ENCODE measurements at regions not wholly inside any gene's neighbourhood (a gene's known extent, or its start where the extent isn't known, plus 50 kb on each side); places are given as distances from the start of the nearest gene placed in this dataset.

DNA sequence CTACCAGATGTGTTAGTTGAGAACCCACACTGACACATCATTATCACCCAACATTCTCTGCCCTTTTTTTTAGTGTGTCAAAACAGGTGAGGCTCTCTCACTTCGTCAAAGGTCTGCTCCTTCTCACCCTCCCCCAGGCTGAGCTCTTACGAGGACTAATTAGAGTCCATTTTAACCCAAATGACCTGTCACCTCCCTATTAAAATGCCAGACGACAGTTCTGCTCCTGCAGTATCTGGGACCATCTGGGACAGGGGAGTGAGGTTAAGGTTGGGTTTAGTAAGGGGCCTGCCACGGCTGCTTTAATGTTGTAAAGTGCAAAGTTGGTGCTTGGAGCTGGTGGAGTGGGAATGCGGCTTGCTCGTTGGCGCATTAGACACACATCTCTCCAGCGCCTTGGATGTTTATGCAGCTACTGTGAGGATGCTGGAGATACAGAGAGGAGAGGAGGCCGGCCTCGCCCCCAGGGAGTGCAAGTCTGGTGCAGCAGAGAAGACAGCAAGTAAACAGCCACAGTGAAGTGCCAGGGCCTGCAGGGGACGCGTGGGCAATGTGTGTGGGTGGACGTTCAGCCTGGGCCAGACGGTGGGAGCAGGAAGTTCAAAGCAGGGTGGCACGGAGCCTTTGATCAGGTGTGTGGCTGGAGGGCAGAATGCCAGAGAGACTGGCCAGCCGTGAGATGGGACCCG, 96.2 kb downstream of the C9orf50 start:
- Histone ChIP-seq H3K4me3 (ENCODE audit: insufficient read depth in 1 of 2, low read depth in 1 of 2, low read length in 2 of 2) (no peak overlapping the region), H3K27me3 (ENCODE audit: control insufficient read depth in 1 of 2, insufficient read depth in 1 of 2, low read length in 2 of 2) (peaks cover 0 to 7% of the 10 kb centered on the region in 2 experiments), H4K8ac (ENCODE audit: low read length) (no peak overlapping the region), H3K9me3 (ENCODE audit: control insufficient read depth, low read length) (peaks cover 14% of the 10 kb centered on the region), H3K23ac (ENCODE audit: low read length in 2 of 2) (no peak overlapping the region), H3K9ac (ENCODE audit: low read length) (no peak overlapping the region), H3K27ac (ENCODE audit: low read length, poor library complexity, severe bottlenecking) (no peak overlapping the region), H2BK12ac (ENCODE audit: low read length in 2 of 2) (peak overlapping the region in 1 of 2 experiments; percentile 21), H2BK15ac (ENCODE audit: low read depth, poor library complexity, severe bottlenecking) (no peak overlapping the region), H3K4me2 (ENCODE audit: low read length, poor library complexity, severe bottlenecking) (no peak overlapping the region), H3K4me1 (ENCODE audit: control insufficient read depth, insufficient read depth, low read depth, low read length) (peaks cover 4% of the 10 kb centered on the region), H4K91ac (ENCODE audit: low read length) (no peak overlapping the region), H2AK5ac (ENCODE audit: low read length, severe bottlenecking) (no peak overlapping the region), H2BK5ac (ENCODE audit: low read depth, low read length, poor library complexity, severe bottlenecking) (no peak overlapping the region), H3K36me3 (ENCODE audit: control insufficient read depth in 1 of 2, insufficient read depth in 2 of 2, low read depth in 1 of 2, low read length in 2 of 2) (no peaks in the 10 kb centered on the region), H2AFZ (ENCODE audit: low read depth, low read length) (no peak overlapping the region), H3K18ac (ENCODE audit: low read depth in 1 of 2, low read length in 2 of 2) (no peak overlapping the region), H2BK120ac (ENCODE audit: low read depth, low read length) (no peak overlapping the region), H3K79me1 (replicated peaks; ENCODE audit: low read length, poor library complexity, severe bottlenecking) (no peaks in the 10 kb centered on the region), H3K4ac (ENCODE audit: low read depth in 1 of 2, low read length in 2 of 2) (no peak overlapping the region), H3K14ac (ENCODE audit: low read length in 2 of 2) (no peak overlapping the region)
- WGBS: 78% methylated on average over 16 of the region's 17 CpGs
- DNase-seq: no peak

DNA sequence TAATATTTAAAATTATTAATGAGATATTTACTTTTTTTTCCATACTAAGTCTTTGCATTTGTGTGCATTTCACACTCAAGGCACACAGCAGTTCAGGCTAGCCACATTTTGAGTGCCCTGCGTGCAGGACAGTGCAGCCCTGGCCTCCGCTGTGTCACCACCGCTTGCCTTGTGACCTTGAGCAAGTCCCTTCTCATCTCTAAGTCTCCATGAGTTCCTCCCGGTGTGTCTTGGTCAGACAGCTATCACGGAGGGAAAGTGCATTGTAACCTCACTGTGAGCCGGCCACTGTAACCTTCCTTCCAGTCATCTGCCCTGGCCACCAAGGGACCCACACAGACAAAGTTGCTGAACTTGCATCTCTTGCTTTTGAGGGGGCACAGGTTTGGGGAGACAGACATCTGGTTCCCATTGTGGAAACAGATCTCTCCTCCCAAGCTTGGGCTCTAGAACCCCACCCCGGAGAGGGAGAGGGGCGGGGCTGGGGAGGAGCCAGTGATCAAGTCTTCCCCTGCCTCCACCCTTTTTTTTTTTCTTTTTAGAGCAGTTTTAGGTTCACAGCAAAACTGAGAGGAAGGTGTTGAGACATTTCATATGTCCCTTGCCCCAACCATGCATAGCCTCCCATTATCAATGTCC, 96.8 kb downstream of the C9orf50 start:
- Histone ChIP-seq H3K9me3 (ENCODE audit: control insufficient read depth, low read length) (peaks cover 14% of the 10 kb centered on the region), H2BK5ac (ENCODE audit: low read depth, low read length, poor library complexity, severe bottlenecking) (no peak overlapping the region), H2AFZ (ENCODE audit: low read depth, low read length) (no peak overlapping the region), H2BK120ac (ENCODE audit: low read depth, low read length) (no peak overlapping the region), H3K27me3 (ENCODE audit: control insufficient read depth in 1 of 2, insufficient read depth in 1 of 2, low read length in 2 of 2) (peaks cover 0 to 7% of the 10 kb centered on the region in 2 experiments), H2BK15ac (ENCODE audit: low read depth, poor library complexity, severe bottlenecking) (no peak overlapping the region), H3K14ac (ENCODE audit: low read length in 2 of 2) (no peak overlapping the region), H2AK5ac (ENCODE audit: low read length, severe bottlenecking) (no peak overlapping the region), H3K4me1 (ENCODE audit: control insufficient read depth, insufficient read depth, low read depth, low read length) (peaks cover 4% of the 10 kb centered on the region), H3K36me3 (ENCODE audit: control insufficient read depth in 1 of 2, insufficient read depth in 2 of 2, low read depth in 1 of 2, low read length in 2 of 2) (no peaks in the 10 kb centered on the region), H4K91ac (ENCODE audit: low read length) (no peak overlapping the region), H3K9ac (ENCODE audit: low read length) (no peak overlapping the region), H4K8ac (ENCODE audit: low read length) (no peak overlapping the region), H3K4me3 (ENCODE audit: insufficient read depth in 1 of 2, low read depth in 1 of 2, low read length in 2 of 2) (no peak overlapping the region), H3K79me1 (replicated peaks; ENCODE audit: low read length, poor library complexity, severe bottlenecking) (no peaks in the 10 kb centered on the region), H3K18ac (ENCODE audit: low read depth in 1 of 2, low read length in 2 of 2) (no peak overlapping the region), H2BK12ac (ENCODE audit: low read length in 2 of 2) (no peak overlapping the region), H3K4me2 (ENCODE audit: low read length, poor library complexity, severe bottlenecking) (no peak overlapping the region), H3K27ac (ENCODE audit: low read length, poor library complexity, severe bottlenecking) (no peak overlapping the region), H3K4ac (ENCODE audit: low read depth in 1 of 2, low read length in 2 of 2) (no peak overlapping the region), H3K23ac (ENCODE audit: low read length in 2 of 2) (no peak overlapping the region)
- no peak for DNase-seq
- 89% methylated on average over 6 of the region's 8 CpGs for WGBS

DNA sequence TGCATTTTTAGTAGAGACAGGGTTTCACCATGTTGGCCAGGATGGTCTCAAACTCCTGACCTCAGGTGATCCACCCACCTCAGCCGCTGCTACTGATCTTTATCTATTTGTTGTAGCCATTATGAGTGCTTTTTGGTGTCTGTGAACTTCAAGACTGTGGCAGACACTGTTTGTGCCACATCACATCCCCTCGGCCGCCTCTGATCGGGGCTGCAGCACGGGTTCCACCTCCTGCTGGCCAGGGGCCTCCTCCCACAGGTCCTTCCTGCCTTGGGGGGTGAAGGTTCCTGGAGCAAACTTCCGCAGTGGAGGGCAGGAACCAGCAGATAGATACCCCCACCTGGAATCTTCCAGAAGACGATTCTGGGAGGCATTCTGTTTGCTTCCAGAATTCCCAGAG, 98.5 kb downstream of the C9orf50 start:
- Histone ChIP-seq H3K4me2 (ENCODE audit: low read length, poor library complexity, severe bottlenecking) (no peak overlapping the region), H3K4me3 (ENCODE audit: insufficient read depth in 1 of 2, low read depth in 1 of 2, low read length in 2 of 2) (no peak overlapping the region), H2BK15ac (ENCODE audit: low read depth, poor library complexity, severe bottlenecking) (no peak overlapping the region), H3K9ac (ENCODE audit: low read length) (no peak overlapping the region), H2BK12ac (ENCODE audit: low read length in 2 of 2) (no peak overlapping the region), H2AK5ac (ENCODE audit: low read length, severe bottlenecking) (no peak overlapping the region), H4K91ac (ENCODE audit: low read length) (no peak overlapping the region), H3K27me3 (ENCODE audit: control insufficient read depth in 1 of 2, insufficient read depth in 1 of 2, low read length in 2 of 2) (peaks cover 0 to 7% of the 10 kb centered on the region in 2 experiments), H3K14ac (ENCODE audit: low read length in 2 of 2) (no peak overlapping the region), H2AFZ (ENCODE audit: low read depth, low read length) (no peak overlapping the region), H3K27ac (ENCODE audit: low read length, poor library complexity, severe bottlenecking) (no peak overlapping the region), H2BK5ac (ENCODE audit: low read depth, low read length, poor library complexity, severe bottlenecking) (no peak overlapping the region), H3K9me3 (ENCODE audit: control insufficient read depth, low read length) (peaks cover 3% of the 10 kb centered on the region), H3K79me1 (replicated peaks; ENCODE audit: low read length, poor library complexity, severe bottlenecking) (no peaks in the 10 kb centered on the region), H3K23ac (ENCODE audit: low read length in 2 of 2) (no peak overlapping the region), H2BK120ac (ENCODE audit: low read depth, low read length) (no peak overlapping the region), H4K8ac (ENCODE audit: low read length) (no peak overlapping the region), H3K36me3 (ENCODE audit: control insufficient read depth in 1 of 2, insufficient read depth in 2 of 2, low read depth in 1 of 2, low read length in 2 of 2) (no peaks in the 10 kb centered on the region), H3K4me1 (ENCODE audit: control insufficient read depth, insufficient read depth, low read depth, low read length) (peaks cover 4% of the 10 kb centered on the region), H3K4ac (ENCODE audit: low read depth in 1 of 2, low read length in 2 of 2) (no peak overlapping the region), H3K18ac (ENCODE audit: low read depth in 1 of 2, low read length in 2 of 2) (no peak overlapping the region)
- WGBS: 66% methylated on average over 6 of the region's 7 CpGs
- DNase-seq: no peak

- H3K4ac ChIP-seq (ENCODE audit: low read depth in 1 of 2, low read length in 2 of 2): no peak overlapping the region
- H2BK12ac ChIP-seq (ENCODE audit: low read length in 2 of 2): no peak overlapping the region
- H2BK15ac ChIP-seq (ENCODE audit: low read depth, poor library complexity, severe bottlenecking): no peak overlapping the region
- H3K9ac ChIP-seq (ENCODE audit: low read length): no peak overlapping the region
- no peak overlapping the region for H4K8ac ChIP-seq (ENCODE audit: low read length)
- no peaks in the 10 kb centered on the region for H3K79me1 ChIP-seq (replicated peaks; ENCODE audit: low read length, poor library complexity, severe bottlenecking)
- H3K4me2 ChIP-seq (ENCODE audit: low read length, poor library complexity, severe bottlenecking): no peak overlapping the region
- H3K27ac ChIP-seq (ENCODE audit: low read length, poor library complexity, severe bottlenecking): no peak overlapping the region
- no peak overlapping the region for H2AFZ ChIP-seq (ENCODE audit: low read depth, low read length)
- H2AK5ac ChIP-seq (ENCODE audit: low read length, severe bottlenecking): no peak overlapping the region
- H3K18ac ChIP-seq (ENCODE audit: low read depth in 1 of 2, low read length in 2 of 2): no peak overlapping the region
- H4K91ac ChIP-seq (ENCODE audit: low read length): no peak overlapping the region
- no peak overlapping the region for H3K23ac ChIP-seq (ENCODE audit: low read length in 2 of 2)
- H3K36me3 ChIP-seq (ENCODE audit: control insufficient read depth in 1 of 2, insufficient read depth in 2 of 2, low read depth in 1 of 2, low read length in 2 of 2): no peaks in the 10 kb centered on the region
- H3K27me3 ChIP-seq (ENCODE audit: control insufficient read depth in 1 of 2, insufficient read depth in 1 of 2, low read length in 2 of 2): no peaks in the 10 kb centered on the region
- H3K9me3 ChIP-seq (ENCODE audit: control insufficient read depth, low read length): peaks cover 7% of the 10 kb centered on the region
- H3K14ac ChIP-seq (ENCODE audit: low read length in 2 of 2): no peak overlapping the region
- WGBS: 77% methylated on average over 3 of the region's 3 CpGs
- no peak overlapping the region for H2BK5ac ChIP-seq (ENCODE audit: low read depth, low read length, poor library complexity, severe bottlenecking)
- no peak overlapping the region for H3K4me3 ChIP-seq (ENCODE audit: insufficient read depth in 1 of 2, low read depth in 1 of 2, low read length in 2 of 2)
- DNase-seq: no peak
- H2BK120ac ChIP-seq (ENCODE audit: low read depth, low read length): no peak overlapping the region
- H3K4me1 ChIP-seq (ENCODE audit: control insufficient read depth, insufficient read depth, low read depth, low read length): peaks cover 4% of the 10 kb centered on the region
Observed at GRCh38 chr9:129520082-129520481, 100.8 kb downstream of the C9orf50 start.

Data from mesenchymal stem cell (in vitro differentiated cells and primary cell).